Caki2 (cell line): ENCODE measurements at regions not wholly inside any gene's neighbourhood (a gene's known extent, or its start where the extent isn't known, plus 50 kb on each side); places are given as distances from the start of the nearest gene placed in this dataset.

ENCODE experiments used
- DNase-seq: peaks from one replicate; pipeline ENCODE4 v3.0.0-alpha.2; 2015; ENCODE audit warnings: low read depth
- in situ Hi-C: cut with HindIII; loops from 2 replicates; pipeline ENCODE4 v1.10.0; 2016; ENCODE audit warnings: low sequenced_read_pairs, low pct_unique_long_range_greater_than_20kb, mixed read lengths

- no peak for DNase-seq
- in situ Hi-C loops: no loop called here
Observed at GRCh38 chr17:63366241-63366566, 79.9 kb downstream of the CYB561 start.

- no peak for DNase-seq
- in situ Hi-C loops: no loop called here
Observed at GRCh38 chr17:63369233-63369632, 76.9 kb downstream of the CYB561 start.

- in situ Hi-C loops: no loop called here
- no peak for DNase-seq
Observed at GRCh38 chr17:63370696-63371095, 75.4 kb downstream of the CYB561 start.

- in situ Hi-C loops: no loop called here
- DNase-seq: no peak
Observed at GRCh38 chr17:63376949-63377348, 69.2 kb downstream of the CYB561 start.

- no peak for DNase-seq
- in situ Hi-C loops: no loop called here
Observed at GRCh38 chr17:63378411-63379375, 67.4 kb downstream of the CYB561 start.

- DNase-seq: no peak
- in situ Hi-C loops: no loop called here
Observed at GRCh38 chr17:63379636-63380035, 66.5 kb downstream of the CYB561 start.

- in situ Hi-C loops: no loop called here
- DNase-seq: no peak
Observed at GRCh38 chr17:63381101-63381729, 64.9 kb downstream of the CYB561 start.

GRCh38 chr17:63382136-63382535 is 64.0 kb downstream of the CYB561 start:
- no peak for DNase-seq
- in situ Hi-C loops: no loop called here
